GM19372 (cell line): ENCODE measurements at regions not wholly inside any gene's neighbourhood (a gene's known extent, or its start where the extent isn't known, plus 50 kb on each side); places are given as distances from the start of the nearest gene placed in this dataset.
A peak's percentile ranks its signal among the peaks of the same experiment; 100 is the strongest.
"Not testable (repeated sequence)": the region's sequence is repeated elsewhere in the genome, so short reads cannot be mapped to it uniquely, and the experiment has no call there.

Source experiments
- ATAC-seq: cut with Tn5 transposase; IDR thresholded peaks from one replicate; pipeline ENCODE4 v1.9.1; 2021; ENCODE audit warnings: mild to moderate bottlenecking, low read depth, moderate library complexity; ENCODE audit not compliant: unreplicated experiment

- peak; percentile 97 for ATAC-seq
Measured at GRCh38 chr1:101128211-101128727, 102.7 kb upstream of the DPH5 start.

GRCh38 chr1:101124405-101124804 lies 98.8 kb upstream of the DPH5 start:
- ATAC-seq: no peak

GRCh38 chr1:101123904-101124303 lies 98.3 kb upstream of the DPH5 start:
- not testable (repeated sequence) for ATAC-seq

- peak; percentile 93 for ATAC-seq
Measured at GRCh38 chr1:101122452-101123166, 97.0 kb upstream of the DPH5 start.

- ATAC-seq: no peak
Measured at GRCh38 chr1:101121975-101122374, 96.4 kb upstream of the DPH5 start.

GRCh38 chr1:101121504-101121903 lies 95.9 kb upstream of the DPH5 start:
- ATAC-seq: no peak

GRCh38 chr1:101120868-101121267 lies 95.3 kb upstream of the DPH5 start:
- no peak for ATAC-seq

- no peak for ATAC-seq
Measured at GRCh38 chr1:101119289-101119688, 93.7 kb upstream of the DPH5 start.

GRCh38 chr1:101116006-101116405 lies 90.4 kb upstream of the DPH5 start:
- no peak for ATAC-seq

- no peak for ATAC-seq
Measured at GRCh38 chr1:101115112-101115511, 89.5 kb upstream of the DPH5 start.

GRCh38 chr1:101114128-101114527 lies 88.5 kb upstream of the DPH5 start:
- ATAC-seq: not testable (repeated sequence)

GRCh38 chr1:101112051-101112780 lies 86.6 kb upstream of the DPH5 start:
- peak; percentile 99 for ATAC-seq

GRCh38 chr1:101111461-101111860 lies 85.9 kb upstream of the DPH5 start:
- ATAC-seq: no peak

- ATAC-seq: no peak
Measured at GRCh38 chr1:101109791-101110190, 84.2 kb upstream of the DPH5 start.

- ATAC-seq: no peak
Measured at GRCh38 chr1:101108111-101108500, 82.5 kb upstream of the DPH5 start.

GRCh38 chr1:101107496-101108110 lies 82.0 kb upstream of the DPH5 start:
- ATAC-seq: no peak

- ATAC-seq: no peak
Measured at GRCh38 chr1:101105877-101106276, 80.3 kb upstream of the DPH5 start.

- ATAC-seq: no peak
Measured at GRCh38 chr1:101102426-101103156, 77.0 kb upstream of the DPH5 start.

- no peak for ATAC-seq
Measured at GRCh38 chr1:101101360-101101759, 75.8 kb upstream of the DPH5 start.

- ATAC-seq: no peak
Measured at GRCh38 chr1:101100674-101101073, 75.1 kb upstream of the DPH5 start.

GRCh38 chr1:101098907-101099306 lies 73.3 kb upstream of the DPH5 start:
- ATAC-seq: no peak
